Neural cell (in vitro differentiated cells): ENCODE measurements at regions not wholly inside any gene's neighbourhood (a gene's known extent, or its start where the extent isn't known, plus 50 kb on each side); places are given as distances from the start of the nearest gene placed in this dataset.

Experiments
- EP300 ChIP-seq: fragments of 450-650 bp; conservative IDR thresholded peaks from 2 replicates; pipeline ENCODE4 v1.6.1; 2014; ENCODE audit warnings: antibody characterized with exemption, mild to moderate bottlenecking, moderate library complexity; ENCODE audit not compliant: poor library complexity, severe bottlenecking
- EZH2 ChIP-seq: fragments of 200-600, 300-800 bp; shearing (Covaris generic), sonication (generic); IDR thresholded peaks from 2 replicates; pipeline ENCODE4 v1.6.1; 2014; ENCODE audit warnings: antibody characterized with exemption, low read length, borderline replicate concordance, mild to moderate bottlenecking; ENCODE audit not compliant: insufficient read depth, poor library complexity, severe bottlenecking
- MXI1 ChIP-seq: fragments of 450-650 bp; conservative IDR thresholded peaks from 2 replicates; pipeline ENCODE4 v1.6.1; 2014; ENCODE audit warnings: antibody characterized with exemption, mild to moderate bottlenecking; ENCODE audit not compliant: poor library complexity, severe bottlenecking
- POLR2AphosphoS5 ChIP-seq: IDR thresholded peaks from 2 replicates; pipeline ENCODE4 v1.6.1; 2012
- TF ChIP-seq, protein P1 (sequence below): fragments of 450-650 bp; IDR thresholded peaks from 2 replicates; pipeline ENCODE4 v1.5.1; 2014; ENCODE audit warnings: antibody characterized with exemption, mild to moderate bottlenecking, moderate library complexity; ENCODE audit not compliant: poor library complexity, severe bottlenecking
- TF ChIP-seq, protein P2 (sequence below): IDR thresholded peaks from 2 replicates; pipeline ENCODE4 v1.6.1; 2012; ENCODE audit warnings: borderline replicate concordance

- TF ChIP-seq, protein P1, sequence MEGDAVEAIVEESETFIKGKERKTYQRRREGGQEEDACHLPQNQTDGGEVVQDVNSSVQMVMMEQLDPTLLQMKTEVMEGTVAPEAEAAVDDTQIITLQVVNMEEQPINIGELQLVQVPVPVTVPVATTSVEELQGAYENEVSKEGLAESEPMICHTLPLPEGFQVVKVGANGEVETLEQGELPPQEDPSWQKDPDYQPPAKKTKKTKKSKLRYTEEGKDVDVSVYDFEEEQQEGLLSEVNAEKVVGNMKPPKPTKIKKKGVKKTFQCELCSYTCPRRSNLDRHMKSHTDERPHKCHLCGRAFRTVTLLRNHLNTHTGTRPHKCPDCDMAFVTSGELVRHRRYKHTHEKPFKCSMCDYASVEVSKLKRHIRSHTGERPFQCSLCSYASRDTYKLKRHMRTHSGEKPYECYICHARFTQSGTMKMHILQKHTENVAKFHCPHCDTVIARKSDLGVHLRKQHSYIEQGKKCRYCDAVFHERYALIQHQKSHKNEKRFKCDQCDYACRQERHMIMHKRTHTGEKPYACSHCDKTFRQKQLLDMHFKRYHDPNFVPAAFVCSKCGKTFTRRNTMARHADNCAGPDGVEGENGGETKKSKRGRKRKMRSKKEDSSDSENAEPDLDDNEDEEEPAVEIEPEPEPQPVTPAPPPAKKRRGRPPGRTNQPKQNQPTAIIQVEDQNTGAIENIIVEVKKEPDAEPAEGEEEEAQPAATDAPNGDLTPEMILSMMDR, result no peak
- TF ChIP-seq POLR2AphosphoS5, result peak; percentile 49
- TF ChIP-seq EZH2, result no peak
- no peak for TF ChIP-seq MXI1
- TF ChIP-seq, protein P2, sequence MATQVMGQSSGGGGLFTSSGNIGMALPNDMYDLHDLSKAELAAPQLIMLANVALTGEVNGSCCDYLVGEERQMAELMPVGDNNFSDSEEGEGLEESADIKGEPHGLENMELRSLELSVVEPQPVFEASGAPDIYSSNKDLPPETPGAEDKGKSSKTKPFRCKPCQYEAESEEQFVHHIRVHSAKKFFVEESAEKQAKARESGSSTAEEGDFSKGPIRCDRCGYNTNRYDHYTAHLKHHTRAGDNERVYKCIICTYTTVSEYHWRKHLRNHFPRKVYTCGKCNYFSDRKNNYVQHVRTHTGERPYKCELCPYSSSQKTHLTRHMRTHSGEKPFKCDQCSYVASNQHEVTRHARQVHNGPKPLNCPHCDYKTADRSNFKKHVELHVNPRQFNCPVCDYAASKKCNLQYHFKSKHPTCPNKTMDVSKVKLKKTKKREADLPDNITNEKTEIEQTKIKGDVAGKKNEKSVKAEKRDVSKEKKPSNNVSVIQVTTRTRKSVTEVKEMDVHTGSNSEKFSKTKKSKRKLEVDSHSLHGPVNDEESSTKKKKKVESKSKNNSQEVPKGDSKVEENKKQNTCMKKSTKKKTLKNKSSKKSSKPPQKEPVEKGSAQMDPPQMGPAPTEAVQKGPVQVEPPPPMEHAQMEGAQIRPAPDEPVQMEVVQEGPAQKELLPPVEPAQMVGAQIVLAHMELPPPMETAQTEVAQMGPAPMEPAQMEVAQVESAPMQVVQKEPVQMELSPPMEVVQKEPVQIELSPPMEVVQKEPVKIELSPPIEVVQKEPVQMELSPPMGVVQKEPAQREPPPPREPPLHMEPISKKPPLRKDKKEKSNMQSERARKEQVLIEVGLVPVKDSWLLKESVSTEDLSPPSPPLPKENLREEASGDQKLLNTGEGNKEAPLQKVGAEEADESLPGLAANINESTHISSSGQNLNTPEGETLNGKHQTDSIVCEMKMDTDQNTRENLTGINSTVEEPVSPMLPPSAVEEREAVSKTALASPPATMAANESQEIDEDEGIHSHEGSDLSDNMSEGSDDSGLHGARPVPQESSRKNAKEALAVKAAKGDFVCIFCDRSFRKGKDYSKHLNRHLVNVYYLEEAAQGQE, result peak; percentile 17
- peak; percentile 86 for TF ChIP-seq EP300
These were observed 812.7 kb downstream of the DCDC2C start for GRCh38 chr2:4515871-4516761.
